22Rv1 (cell line): ENCODE measurements at regions not wholly inside any gene's neighbourhood (a gene's known extent, or its start where the extent isn't known, plus 50 kb on each side); places are given as distances from the start of the nearest gene placed in this dataset.

Experiments used
- ZFX ChIP-seq: fragments of 450-650 bp; IDR thresholded peaks from 2 replicates; pipeline ENCODE4 v1.6.1; 2017; ENCODE audit warnings: antibody characterized with exemption, borderline replicate concordance
- TF ChIP-seq, protein P1 (sequence below): fragments of 450-650 bp; IDR thresholded peaks from 2 replicates; pipeline ENCODE4 v1.5.1; 2017; ENCODE audit warnings: mild to moderate bottlenecking

DNA sequence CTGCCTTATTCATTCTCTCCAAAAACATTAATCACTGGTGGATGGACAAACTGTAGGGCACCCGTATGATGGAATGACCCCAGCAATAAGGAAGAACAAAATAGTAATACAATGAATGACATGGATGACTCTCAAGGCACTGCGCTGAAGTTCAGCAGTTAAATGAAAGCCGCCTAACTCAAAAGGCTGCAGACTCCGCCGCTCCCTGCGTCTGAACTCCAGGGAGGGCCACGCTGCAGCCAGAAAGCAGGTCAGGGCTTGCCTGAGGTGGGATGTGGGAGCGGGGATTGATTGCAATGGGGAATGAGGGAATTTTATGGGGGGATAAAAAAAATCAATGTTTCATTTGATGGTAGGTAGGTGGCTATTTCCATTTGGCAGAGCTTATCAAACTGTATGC is 86.5 kb upstream of the LAPTM4A start:
- TF ChIP-seq, protein P1, sequence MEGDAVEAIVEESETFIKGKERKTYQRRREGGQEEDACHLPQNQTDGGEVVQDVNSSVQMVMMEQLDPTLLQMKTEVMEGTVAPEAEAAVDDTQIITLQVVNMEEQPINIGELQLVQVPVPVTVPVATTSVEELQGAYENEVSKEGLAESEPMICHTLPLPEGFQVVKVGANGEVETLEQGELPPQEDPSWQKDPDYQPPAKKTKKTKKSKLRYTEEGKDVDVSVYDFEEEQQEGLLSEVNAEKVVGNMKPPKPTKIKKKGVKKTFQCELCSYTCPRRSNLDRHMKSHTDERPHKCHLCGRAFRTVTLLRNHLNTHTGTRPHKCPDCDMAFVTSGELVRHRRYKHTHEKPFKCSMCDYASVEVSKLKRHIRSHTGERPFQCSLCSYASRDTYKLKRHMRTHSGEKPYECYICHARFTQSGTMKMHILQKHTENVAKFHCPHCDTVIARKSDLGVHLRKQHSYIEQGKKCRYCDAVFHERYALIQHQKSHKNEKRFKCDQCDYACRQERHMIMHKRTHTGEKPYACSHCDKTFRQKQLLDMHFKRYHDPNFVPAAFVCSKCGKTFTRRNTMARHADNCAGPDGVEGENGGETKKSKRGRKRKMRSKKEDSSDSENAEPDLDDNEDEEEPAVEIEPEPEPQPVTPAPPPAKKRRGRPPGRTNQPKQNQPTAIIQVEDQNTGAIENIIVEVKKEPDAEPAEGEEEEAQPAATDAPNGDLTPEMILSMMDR = no peak
- TF ChIP-seq ZFX = no peak
